Gastroesophageal sphincter (tissue), 3 donors: ENCODE measurements at regions not wholly inside any gene's neighbourhood (a gene's known extent, or its start where the extent isn't known, plus 50 kb on each side); places are given as distances from the start of the nearest gene placed in this dataset.

Experiments used
- CTCF ChIP-seq, 4 experiments: fragments of 200-600 bp in 2 of 4; fragments of 450-650 bp in 2 of 4; sonication (generic) in 1 of 4; IDR thresholded peaks; one replicate each; pipeline ENCODE4 v1.5.1; 2017 to 2019; ENCODE audit warnings: antibody characterized with exemption in 4 of 4, mild to moderate bottlenecking in 2 of 4, moderate library complexity in 2 of 4
- EP300 ChIP-seq: sonication (generic); formaldehyde crosslinking; IDR thresholded peaks from one replicate; pipeline ENCODE4 v1.6.1; 2017; ENCODE audit warnings: antibody characterized with exemption, mild to moderate bottlenecking
- POLR2A ChIP-seq, 2 donors: fragments of 450-650 bp; IDR thresholded peaks; one replicate each; pipeline ENCODE4 v1.6.1; 2017; ENCODE audit warnings: antibody characterized with exemption in 2 of 2, mild to moderate bottlenecking in 2 of 2, moderate library complexity in 1 of 2

GRCh38 chr9:126066131-126066530 lies 260.5 kb upstream of the MVB12B start:
- no peak for TF ChIP-seq EP300
- TF ChIP-seq CTCF (IDR thresholded peaks at IDR 0.05), result no peak
- no peak for TF ChIP-seq POLR2A (IDR thresholded peaks at IDR 0.05)
